SK-N-MC (cell line): ENCODE measurements at regions not wholly inside any gene's neighbourhood (a gene's known extent, or its start where the extent isn't known, plus 50 kb on each side); places are given as distances from the start of the nearest gene placed in this dataset.

Experiments used
- EZH2 ChIP-seq: fragments of 200-600 bp; sonication (generic); IDR thresholded peaks from one replicate; pipeline ENCODE4 v1.6.1; 2017; ENCODE audit warnings: antibody characterized with exemption
- POLR2AphosphoS5 ChIP-seq: IDR thresholded peaks from 2 replicates; pipeline ENCODE4 v1.6.1; 2012; ENCODE audit warnings: mild to moderate bottlenecking, low read depth, low read length, borderline replicate concordance

- TF ChIP-seq EZH2 = no peak
- TF ChIP-seq POLR2AphosphoS5 = no peak
Observed at GRCh38 chr14:31952573-31952972, 124.5 kb upstream of the ARHGAP5 start.
